NCI-H2107 (cell line): ENCODE measurements at regions not wholly inside any gene's neighbourhood (a gene's known extent, or its start where the extent isn't known, plus 50 kb on each side); places are given as distances from the start of the nearest gene placed in this dataset.
"Not testable (repeated sequence)": the region's sequence is repeated elsewhere in the genome, so short reads cannot be mapped to it uniquely, and the experiment has no call there.

ENCODE experiments used
- DNase-seq: peaks from one replicate; lab custom pipeline; 2025; lab: John Stamatoyannopoulos, UW

DNA sequence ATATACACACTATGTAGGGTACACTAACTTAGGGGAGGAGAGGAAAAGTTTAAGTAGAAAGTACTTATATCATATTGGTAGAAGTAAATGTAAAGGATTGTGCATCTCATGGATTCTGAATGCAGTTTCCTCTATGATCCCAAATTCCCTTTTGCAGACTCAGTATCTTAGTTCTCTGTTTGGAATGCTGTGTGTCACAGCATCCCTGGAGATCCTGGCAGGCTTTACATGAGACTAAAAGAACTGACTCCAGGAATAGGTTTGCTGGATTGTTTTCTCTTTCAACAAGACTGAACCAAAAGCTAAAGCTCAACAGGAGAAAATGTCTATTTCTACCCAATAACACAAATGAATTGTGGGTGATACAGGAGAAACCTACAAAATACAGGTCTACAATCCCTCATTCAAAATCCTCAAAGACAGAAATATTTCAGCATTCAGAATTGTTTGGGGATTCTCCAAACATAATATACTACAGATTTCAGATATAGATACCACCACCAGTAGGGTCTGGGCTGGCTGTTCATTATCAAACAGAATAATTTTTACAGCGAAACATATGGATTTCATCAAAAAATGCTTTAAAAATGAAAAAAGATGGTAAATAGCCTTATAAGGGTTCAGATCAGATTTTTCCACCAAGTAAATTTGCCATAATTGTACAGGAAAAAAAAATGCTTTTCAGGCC lies 324.7 kb upstream of the GRAMD2B start:
- DNase-seq: no peak

DNA sequence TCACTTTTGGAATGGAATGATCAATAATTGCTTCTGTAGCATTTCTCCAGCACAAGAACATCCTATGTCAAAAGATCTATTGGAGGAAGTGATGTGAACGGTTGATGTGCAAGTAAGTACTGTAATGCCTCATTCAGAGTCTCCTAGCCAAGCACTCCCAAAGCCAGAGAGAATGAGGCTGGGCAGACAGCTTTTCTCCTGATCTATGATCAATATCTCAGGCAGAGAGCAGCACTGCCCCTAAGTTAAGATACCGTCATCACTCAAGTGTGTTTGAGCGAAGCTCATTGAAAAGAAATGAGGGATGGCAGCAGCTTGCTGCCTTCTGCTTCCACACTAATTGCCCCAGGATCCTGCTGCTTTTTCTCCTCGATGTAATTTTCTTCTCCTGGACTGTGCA lies 324.1 kb upstream of the GRAMD2B start:
- DNase-seq: no peak

DNA sequence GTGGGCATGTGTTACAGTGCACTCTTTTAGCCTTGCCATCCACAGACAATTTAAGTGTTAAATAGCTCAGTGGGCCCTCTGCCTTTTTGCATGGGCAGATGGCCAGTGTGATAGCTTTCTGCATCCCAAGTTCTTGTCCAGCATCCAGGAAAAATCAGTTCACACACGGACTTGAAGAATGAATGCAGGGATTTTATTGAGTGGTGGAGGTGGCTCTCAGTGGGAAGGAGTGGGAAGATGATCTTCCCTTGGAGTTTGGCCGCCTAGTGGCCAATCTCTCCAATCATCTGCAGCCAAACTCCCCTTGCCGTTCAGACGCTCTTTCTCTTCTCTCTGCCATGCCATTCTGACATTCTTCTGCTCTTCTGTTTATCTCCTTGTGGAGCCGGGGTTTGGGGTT lies 322.4 kb upstream of the GRAMD2B start:
- DNase-seq: no peak

DNA sequence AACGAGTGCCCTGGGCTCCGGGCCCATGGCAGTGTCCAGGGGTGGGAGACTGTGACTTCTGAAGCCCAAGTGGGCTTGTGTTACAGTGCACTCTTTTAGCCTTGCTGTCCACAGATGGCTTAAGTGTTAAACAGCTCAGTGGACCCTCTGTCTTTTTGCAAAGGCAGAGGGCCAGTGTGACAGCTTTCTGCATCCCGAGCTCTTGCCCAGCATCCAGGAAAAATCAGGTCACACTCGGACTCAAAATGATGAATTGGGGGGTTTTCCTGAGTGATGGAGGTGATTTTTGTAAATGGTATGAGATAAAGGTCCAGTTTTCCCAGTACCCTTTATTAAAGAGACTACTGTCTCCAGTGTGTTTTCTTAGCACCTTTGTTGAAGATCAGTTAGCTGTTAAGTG lies 321.3 kb upstream of the GRAMD2B start:
- no peak for DNase-seq

DNA sequence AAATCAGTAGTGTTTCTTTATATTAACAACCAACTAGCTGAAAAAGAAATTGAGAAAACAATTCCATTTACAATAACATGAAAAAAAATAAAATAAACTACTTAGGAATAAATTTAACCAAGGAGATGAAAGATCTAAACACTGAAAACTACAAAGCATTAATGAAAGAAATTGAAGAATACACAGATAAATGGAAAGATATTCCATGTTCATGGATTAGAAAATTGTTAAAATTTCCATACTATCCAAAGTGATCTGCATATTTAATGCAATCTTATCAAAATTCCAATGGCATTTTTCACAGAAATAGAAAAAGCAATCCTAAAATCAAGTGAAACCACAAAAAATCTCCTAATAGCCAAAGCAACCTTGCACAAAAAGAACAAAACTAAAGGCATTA lies 320.2 kb upstream of the GRAMD2B start:
- no peak for DNase-seq

DNA sequence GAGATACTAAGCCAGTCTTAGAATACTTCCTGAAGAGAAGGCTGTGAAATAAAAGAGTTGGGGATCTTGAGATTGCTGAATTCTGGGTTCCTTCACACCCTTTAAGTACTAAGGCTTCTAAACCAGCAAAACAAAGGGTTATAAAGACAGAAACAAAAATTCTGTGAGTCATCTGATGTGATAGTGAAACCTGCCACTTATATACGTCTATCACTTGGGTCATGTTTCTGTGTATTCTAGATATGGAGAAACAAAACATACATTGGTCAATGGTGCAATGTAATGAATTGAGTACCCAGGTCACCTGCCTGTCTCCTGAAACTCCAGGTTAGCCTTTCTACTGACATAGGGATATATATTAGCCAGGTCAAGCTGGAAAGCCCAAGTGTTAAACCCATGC lies 319.3 kb upstream of the GRAMD2B start:
- DNase-seq: no peak

DNA sequence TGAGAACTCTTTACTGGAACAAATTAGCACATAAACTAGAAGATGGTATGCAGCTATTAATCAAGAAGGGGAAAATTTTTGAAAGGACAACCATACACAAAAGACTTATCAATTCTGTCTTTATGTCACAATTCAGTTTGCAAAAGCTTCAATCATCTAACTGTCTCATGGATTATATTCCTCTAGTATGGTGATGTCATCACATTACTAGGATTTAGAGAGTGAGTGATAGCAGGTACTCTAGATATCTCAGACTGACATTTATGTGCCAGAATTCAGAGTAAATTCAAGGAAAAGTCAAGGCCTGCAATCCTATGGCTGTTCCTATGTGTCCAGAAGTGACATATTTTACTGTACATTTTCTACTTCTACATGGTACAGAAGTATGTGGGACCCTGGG lies 318.9 kb upstream of the GRAMD2B start:
- no peak for DNase-seq

DNA sequence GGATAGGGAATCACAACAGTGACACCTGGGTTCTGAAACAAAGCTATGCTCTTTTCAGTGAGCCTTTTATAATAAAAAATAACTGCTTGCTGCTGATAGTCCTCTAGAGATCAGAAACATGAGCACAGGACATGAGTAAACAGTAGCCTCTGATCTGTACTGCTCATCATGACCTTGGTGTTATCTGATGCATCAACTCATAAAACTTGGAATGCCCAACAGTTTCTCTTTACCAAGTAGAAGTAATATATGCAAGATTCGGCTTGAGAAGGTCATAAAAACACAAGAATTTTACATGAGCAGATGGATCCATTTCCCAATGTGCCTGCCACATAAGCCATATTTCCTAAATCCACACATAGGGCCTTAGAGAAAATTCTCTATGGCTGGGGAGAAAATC lies 318.3 kb upstream of the GRAMD2B start:
- no peak for DNase-seq

DNA sequence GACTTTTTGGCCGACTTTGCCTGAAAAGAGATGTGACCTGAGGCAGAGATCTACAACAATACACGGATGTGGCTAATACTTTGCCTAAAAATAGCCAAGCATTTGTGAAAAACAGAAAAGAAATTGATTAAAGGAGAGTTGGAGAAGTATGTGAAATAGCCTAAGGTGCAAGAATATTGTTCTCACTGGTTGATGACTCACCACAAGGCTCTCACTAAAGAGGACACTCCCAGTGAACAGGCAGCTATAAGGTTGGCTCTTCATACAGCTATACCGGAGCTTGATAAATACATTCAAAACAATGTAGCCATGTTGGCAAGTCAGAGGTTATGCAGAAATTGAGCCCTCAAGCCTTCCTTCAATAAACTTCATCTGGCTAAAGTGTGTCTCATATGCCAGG lies 317.2 kb upstream of the GRAMD2B start:
- no peak for DNase-seq

DNA sequence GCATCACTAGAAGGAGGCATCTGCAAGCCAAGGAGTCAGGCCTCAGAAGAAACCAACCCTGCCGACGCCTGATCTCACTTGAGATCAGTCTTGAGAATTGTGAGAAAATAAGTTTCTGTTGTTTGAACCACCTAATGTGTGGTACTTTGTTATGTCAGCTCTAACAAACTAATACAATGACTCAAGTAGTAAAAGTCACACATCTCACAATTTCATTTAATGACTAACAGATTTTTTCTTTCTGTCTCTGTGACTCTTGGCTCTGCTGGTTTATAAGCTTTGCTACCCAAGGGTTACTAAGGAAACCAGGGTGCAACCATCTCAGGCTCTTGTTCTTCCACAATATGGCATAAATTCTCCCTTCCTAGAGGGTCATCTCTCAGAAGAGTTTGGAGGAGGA lies 315.8 kb upstream of the GRAMD2B start:
- no peak for DNase-seq

DNA sequence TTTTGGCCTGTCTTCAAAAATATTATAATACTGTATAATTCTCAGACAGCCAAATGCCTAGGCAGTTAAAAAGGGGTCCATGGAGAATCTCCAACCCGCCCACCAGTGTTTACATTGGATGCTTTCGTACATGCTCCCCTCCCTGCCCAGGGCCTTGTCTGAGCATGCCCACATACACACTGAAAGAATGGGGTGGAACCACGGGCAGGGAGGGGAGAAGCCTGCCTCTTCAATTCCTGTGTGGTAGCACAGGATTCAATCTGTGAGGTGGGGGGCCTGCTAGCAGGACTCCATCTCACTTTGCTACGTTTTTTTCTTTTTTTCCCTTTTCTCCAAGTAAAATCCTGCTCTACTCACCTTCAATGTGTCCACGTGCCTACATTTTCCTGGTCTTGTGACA lies 314.7 kb upstream of the GRAMD2B start:
- DNase-seq: no peak

DNA sequence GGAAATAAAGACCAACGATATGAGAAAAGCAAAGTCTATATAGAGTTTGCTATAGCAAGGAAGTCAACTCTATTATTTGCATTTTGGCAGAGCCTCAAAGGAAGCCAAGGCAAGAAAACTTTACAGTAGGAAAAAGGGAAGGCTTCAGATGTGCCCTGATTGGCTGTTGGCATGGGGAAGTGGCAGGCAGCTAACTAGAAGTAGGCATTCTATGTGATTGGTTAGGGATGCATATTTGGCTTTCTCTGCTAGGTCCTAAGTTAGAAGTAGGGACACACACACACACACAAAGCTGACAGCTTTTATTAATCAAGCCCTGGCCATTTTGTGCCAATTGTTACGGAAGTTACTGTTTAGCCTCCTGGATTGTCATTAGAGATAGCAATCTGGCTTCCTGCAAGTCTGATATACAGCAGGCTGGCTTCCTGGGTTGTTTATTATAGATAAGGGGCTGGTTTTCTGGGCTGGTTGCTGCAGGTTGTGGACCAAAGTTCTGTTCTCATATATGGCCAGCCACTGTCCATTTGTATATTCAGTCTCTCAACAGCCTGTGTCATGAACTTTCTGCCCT lies 308.1 kb upstream of the GRAMD2B start:
- no peak for DNase-seq

DNA sequence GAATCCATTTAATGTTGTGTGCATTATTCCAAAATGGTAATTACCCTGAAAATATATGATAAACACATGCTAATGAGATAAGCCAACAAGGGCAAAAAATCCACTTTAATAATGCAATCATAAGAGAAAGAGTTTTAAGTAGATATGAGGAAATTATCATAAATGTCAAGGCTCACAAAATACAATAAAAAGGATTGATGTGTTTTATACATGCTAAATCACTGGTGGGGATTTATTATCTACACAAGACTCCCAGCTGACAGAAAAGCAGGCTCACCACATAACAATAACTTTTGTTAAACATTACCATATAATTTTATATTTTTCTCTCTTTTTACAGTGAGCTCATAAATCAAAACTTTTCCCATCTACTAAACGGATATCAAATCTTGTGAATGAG lies 306.2 kb upstream of the GRAMD2B start:
- DNase-seq: no peak

DNA sequence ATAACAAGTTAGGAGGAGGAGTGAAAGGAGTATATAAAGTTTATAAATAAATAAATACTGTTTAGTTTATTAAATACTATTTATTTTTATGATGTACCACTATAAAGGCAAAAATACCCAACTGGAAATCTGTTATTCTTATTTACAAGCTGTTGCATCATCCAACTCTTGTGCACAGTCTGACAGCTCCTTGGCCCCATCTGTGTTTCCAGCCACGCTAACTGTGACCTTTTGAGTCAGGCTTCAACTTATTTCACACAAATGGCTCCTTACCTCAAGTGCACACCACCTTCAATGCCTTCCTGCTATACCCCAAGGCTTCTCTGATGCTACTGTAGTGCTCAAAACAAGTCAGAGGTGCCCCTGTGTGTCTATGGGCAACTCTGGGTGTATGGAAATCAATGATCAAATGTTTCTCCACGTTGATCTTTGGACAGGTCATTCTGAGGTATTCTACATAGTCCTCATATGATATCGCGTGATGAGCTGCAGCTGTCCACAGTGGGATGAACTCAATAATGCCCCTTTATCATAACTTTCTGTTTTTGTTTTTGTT lies 303.2 kb upstream of the GRAMD2B start:
- DNase-seq: no peak

DNA sequence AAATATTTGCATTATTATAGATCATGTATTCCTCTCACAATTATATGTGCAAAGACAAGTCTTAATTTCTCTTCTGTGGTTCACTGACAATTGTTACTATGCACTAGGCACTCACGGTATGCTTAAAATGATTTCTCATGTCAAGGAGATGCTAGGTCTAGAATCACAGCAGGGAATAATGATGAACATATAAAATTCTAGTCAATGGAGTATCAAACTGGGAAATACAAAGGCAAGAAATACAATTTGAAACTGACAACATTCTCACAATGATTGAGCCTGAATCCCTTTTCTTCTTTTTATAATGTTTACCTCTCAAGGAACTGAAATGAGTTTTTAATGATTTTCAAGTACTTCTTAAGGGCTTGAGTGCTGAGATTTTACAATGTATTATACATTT lies 302.3 kb upstream of the GRAMD2B start:
- DNase-seq: no peak

DNA sequence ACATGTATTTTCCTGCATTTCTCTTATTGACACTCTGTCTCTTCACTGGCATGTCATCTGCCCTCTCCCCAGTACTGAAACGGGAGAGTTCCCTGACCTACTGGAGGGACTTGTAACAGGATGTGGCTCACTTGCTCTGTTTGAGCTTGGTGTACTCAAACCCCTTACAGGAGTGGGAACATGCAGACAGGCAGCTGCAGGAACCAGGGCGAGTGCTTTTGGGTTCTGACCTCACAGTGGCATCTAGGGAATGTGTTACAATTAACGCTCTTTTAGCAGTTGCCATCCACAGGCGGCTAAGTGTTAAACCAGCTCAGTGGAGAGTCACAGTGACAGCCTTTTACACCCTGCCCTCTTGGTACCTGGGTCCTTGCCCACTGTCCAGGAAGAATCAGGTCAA lies 300.3 kb upstream of the GRAMD2B start:
- no peak for DNase-seq

DNA sequence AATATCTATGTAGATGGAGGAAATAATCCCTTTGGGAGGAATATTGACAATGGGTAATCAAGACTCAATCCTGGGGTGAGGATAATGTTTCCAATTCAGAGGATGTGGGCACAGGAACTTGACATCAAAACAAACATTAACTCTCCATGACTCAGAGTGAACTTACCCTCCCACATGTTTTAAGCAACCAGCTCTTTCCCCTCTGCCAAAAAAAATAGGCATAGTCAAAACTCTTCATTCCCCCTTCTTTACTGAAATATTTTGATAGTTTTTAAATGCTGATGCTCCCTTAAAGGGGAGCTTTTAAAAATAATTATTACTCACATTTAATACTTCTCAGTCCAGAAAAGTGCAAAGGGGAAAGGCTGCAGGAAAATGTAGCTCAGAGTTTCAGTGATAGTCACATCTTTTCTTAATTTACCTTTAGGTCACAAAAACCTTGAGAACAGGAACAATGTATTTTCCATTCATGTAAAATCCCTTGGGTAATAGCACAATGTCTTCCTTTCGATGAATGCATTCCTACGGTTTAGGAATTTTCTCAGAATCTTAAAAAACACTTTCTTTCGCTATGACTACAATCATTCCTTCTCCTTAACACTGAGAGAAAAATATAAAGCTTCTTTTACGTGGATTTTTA lies 298.4 kb upstream of the GRAMD2B start:
- DNase-seq: no peak

DNA sequence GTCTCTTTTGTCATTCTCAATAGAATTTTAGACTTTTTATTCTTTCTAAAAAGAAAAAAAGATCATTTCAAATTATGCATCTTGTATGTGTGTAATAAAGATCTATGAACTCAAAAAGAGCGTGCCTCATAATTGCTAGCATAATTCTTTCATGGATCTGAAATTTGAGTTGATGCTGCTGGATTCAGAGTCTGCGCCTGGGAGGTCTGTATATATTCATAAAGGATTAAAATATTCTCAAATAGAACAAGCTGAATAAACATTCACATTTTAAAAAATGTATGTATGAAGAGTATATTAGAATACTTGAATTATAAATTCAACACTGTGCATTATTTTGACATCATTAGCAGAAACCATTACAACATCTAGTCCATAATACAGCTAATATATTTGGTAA lies 297.8 kb upstream of the GRAMD2B start:
- no peak for DNase-seq

DNA sequence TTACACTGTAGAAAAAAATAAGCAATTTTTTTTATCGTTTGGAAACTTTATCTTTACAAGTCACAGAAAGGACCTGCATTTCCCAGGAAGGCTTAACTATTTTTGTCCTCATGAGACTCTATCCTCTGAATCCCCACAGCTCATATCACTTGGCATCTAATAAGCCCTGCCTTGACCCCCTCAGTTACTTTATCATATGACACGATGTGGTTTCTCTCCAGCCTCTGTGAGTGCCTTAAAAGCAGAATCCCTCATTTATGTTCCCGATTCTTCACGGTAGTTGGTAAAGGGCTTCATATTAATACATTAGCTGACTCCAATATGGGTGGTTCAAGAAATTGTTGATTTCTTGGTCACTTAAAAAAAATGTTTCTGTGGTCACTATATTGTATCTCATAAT lies 296.6 kb upstream of the GRAMD2B start:
- no peak for DNase-seq

DNA sequence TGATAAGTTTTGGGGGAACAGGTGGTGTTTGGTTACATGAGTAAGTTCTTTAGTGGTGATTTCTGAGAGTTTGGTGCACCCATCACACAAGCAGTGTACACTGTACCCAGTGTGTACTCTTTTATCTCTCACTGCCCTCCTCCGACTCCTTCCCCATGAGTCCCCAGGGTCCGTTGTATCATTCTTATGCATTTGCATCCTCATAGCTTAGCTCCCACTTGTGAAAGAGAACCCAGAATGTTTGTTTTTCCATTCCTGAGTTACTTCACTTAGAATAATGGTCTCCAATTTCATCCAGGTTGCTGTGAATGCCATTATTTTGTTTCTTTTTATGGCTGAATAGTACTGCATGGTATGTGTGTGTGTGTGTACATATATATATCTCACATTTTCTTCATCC lies 295.8 kb upstream of the GRAMD2B start:
- DNase-seq: not testable (repeated sequence)

DNA sequence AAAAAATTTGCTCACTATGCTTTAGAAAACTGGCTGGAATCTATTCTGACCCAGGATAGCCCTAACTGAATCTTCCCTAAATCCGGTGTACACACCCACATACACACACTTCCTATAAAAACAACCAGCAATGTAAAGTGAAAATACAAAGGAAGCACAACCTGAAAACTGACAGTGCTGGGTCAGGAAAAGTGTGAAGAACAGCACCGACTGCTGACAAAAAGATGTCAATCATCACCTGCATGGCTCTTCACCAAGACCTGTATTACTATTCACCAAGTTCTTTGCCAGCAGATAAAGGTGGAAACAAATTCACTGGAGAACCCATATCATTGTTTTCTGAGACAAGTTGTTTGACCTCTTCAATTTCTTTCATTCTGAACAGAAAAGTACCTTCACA lies 293.8 kb upstream of the GRAMD2B start:
- no peak for DNase-seq

DNA sequence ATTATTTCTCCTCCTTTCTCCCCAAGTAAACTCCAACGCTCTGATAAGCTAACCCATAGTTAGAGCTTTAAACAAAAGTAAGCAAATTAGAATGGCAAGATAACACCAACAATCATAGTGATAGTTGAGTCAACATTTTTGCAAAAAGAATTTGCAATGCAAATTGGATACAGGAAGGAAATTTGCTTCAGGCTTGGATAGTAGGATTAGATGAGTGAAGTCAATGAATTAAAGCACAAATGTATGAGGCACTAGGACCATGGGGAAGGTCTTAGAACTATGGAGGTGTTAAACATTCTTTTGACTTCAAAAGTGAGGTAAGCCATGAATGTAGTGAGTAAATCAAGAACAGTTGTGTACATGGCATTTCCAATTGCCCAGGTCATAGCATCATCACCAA lies 289.8 kb upstream of the GRAMD2B start:
- DNase-seq: no peak

DNA sequence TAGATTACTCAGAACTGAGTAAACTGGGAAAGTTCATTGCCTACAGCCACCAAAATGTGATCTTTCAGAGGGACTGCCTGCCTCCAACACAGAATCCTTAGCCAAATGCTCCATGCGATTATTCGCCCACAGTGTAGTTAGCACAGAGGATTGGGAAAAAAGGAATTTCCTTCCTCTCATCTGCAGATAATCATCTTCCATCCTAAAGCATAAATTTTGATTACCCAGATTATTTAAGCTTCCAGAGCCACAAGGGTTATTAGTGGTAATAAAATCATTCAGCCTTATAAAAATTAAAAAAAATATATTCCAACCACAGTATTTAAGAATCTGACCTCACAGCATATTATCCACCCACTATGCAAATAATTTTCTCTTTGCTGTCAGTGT lies 285.3 kb upstream of the GRAMD2B start:
- DNase-seq: no peak
